HCT116 (cell line): ENCODE measurements at regions not wholly inside any gene's neighbourhood (a gene's known extent, or its start where the extent isn't known, plus 50 kb on each side); places are given as distances from the start of the nearest gene placed in this dataset.

Experiments used
- ATAC-seq: fragments of 200-7000 bp; cut with Tn5 transposase; 2 replicates; pipeline ENCODE4 v1.9.1; 2020; ENCODE audit warnings: mild to moderate bottlenecking, moderate library complexity
- BruUV-seq: library from RNA; stranded (reverse); fragments of 400-500 nt; replicated peaks from 2 replicates; lab custom pipeline; 2021; lab: Mats Ljungman, UMichigan
- CTCF ChIA-PET: fragments of 300-600 bp; sonication (Branson Sonifier 250); formaldehyde crosslinking; loops from one replicate; lab custom pipeline; 2021; ENCODE audit warnings: antibody characterized with exemption; lab: Charles Lee
- POLR2A ChIA-PET: fragments of 300-600, 350-600 bp; sonication (Branson Sonifier 250); formaldehyde crosslinking; loops from one replicate; lab custom pipeline; 2021; ENCODE audit warnings: antibody characterized with exemption; lab: Charles Lee
- RAD21 ChIA-PET, 2 experiments: fragments of 300-600 bp; sonication (Branson Sonifier 250); formaldehyde crosslinking; loops; one replicate each; lab custom pipeline; 2023; ENCODE audit warnings: low total read pairs in 2 of 2; ENCODE audit not compliant: uncharacterized antibody in 2 of 2, unreplicated experiment in 2 of 2, low non-redundant PET in 1 of 2; lab: Charles Lee
- DNase-seq: peaks from one replicate; pipeline ENCODE4 v3.0.0-alpha.2; 2010; ENCODE audit warnings: low read depth, low spot score
- H2AFZ ChIP-seq: fragments of 200-600 bp; shearing (Covaris generic), sonication (generic); 2 replicates; pipeline ENCODE4 v1.6.1; 2017; ENCODE audit warnings: low read depth, mixed run types, mixed read lengths, antibody characterized with exemption, low read length; ENCODE audit not compliant: poor library complexity, severe bottlenecking
- H3K27ac ChIP-seq: 2 replicates; pipeline ENCODE4 v1.5.1; 2012; ENCODE audit warnings: low read depth, low read length
- H3K27me3 ChIP-seq: fragments of 200-600 bp; sonication (generic); 2 replicates; pipeline ENCODE4 v1.6.1; 2016; ENCODE audit warnings: mixed run types, low read length, mixed read lengths; ENCODE audit not compliant: insufficient read depth
- H3K36me3 ChIP-seq, 2 experiments: fragments of 200-500 bp in 1 of 2; fragments of 200-600 bp in 1 of 2; sonication (Bioruptor generic) in 1 of 2; sonication (generic) in 1 of 2; 2 replicates each; pipeline versions ENCODE4 v1.5.1 to v1.6.1; 2014 to 2016; ENCODE audit warnings: low read length in 2 of 2, inconsistent platforms in 1 of 2, mixed read lengths in 1 of 2, mixed run types in 1 of 2; ENCODE audit not compliant: insufficient read depth in 2 of 2, control insufficient read depth in 1 of 2
- H3K4me1 ChIP-seq, 2 experiments: fragments of 200-600 bp in 1 of 2; sonication (generic) in 1 of 2; 2 replicates each; pipeline versions ENCODE4 v1.5.1 to v1.6.1; 2012 to 2017; ENCODE audit warnings: low read length in 2 of 2, inconsistent platforms in 1 of 2, mild to moderate bottlenecking in 1 of 2, mixed read lengths in 1 of 2, mixed run types in 1 of 2, moderate library complexity in 1 of 2; ENCODE audit not compliant: insufficient read depth in 2 of 2, control insufficient read depth in 1 of 2
- H3K4me2 ChIP-seq: fragments of 200-600 bp; sonication (generic); 2 replicates; pipeline ENCODE4 v1.6.1; 2017; ENCODE audit warnings: mixed run types, low read length, mixed read lengths
- H3K4me3 ChIP-seq, 2 experiments: fragments of 200-600 bp in 1 of 2; sonication (generic) in 1 of 2; replicated peaks in 1 of 2; 2 replicates each; pipeline ENCODE4 v1.5.1; 2011 to 2016; ENCODE audit warnings: low read length in 2 of 2, control low read depth in 1 of 2, low read depth in 1 of 2, mild to moderate bottlenecking in 1 of 2, mixed read lengths in 1 of 2, mixed run types in 1 of 2
- H3K79me2 ChIP-seq: fragments of 200-600 bp; sonication (generic); 2 replicates; pipeline ENCODE4 v1.6.1; 2017; ENCODE audit warnings: mild to moderate bottlenecking, mixed run types, low read length, moderate library complexity, mixed read lengths; ENCODE audit not compliant: insufficient read depth
- H3K9ac ChIP-seq: fragments of 200-600 bp; sonication (generic); 2 replicates; pipeline ENCODE4 v1.6.1; 2016; ENCODE audit warnings: low read length, mixed read lengths
- H3K9me2 ChIP-seq: fragments of 200-600 bp; sonication (generic), shearing (Covaris generic); 2 replicates; pipeline ENCODE4 v1.6.1; 2017; ENCODE audit warnings: mixed run types, mild to moderate bottlenecking, moderate library complexity; ENCODE audit not compliant: insufficient read depth
- H3K9me3 ChIP-seq, 2 experiments: fragments of 200-500 bp in 1 of 2; fragments of 200-600 bp in 1 of 2; sonication (Bioruptor generic) in 1 of 2; sonication (generic) in 1 of 2; 2 replicates each; pipeline ENCODE4 v1.6.1; 2014 to 2017; ENCODE audit warnings: low read length in 2 of 2, mixed read lengths in 2 of 2, inconsistent platforms in 1 of 2, low read depth in 1 of 2, mild to moderate bottlenecking in 1 of 2, mixed run types in 1 of 2, moderate library complexity in 1 of 2; ENCODE audit not compliant: control insufficient read depth in 1 of 2, insufficient read depth in 1 of 2
- H4K20me1 ChIP-seq: fragments of 200-600 bp; sonication (generic), shearing (Covaris generic); 2 replicates; pipeline ENCODE4 v1.6.1; 2017; ENCODE audit warnings: mixed run types, mild to moderate bottlenecking, moderate library complexity; ENCODE audit not compliant: insufficient read depth
- ATF3 ChIP-seq: IDR thresholded peaks from 2 replicates; pipeline ENCODE4 v1.6.1; 2012
- CBX3 ChIP-seq: IDR thresholded peaks from 2 replicates; pipeline ENCODE4 v1.6.1; 2012; ENCODE audit warnings: low read depth
- CTCF ChIP-seq, 3 experiments: fragments of 200-600 bp in 1 of 3; sonication (generic) in 1 of 3; IDR thresholded peaks in 2 of 3; conservative IDR thresholded peaks in 1 of 3; 2 replicates each; pipeline ENCODE4 v1.5.1; 2012 to 2017; ENCODE audit warnings: low read depth in 2 of 3, low read length in 2 of 3, antibody characterized with exemption in 1 of 3, borderline replicate concordance in 1 of 3, control low read depth in 1 of 3, mild to moderate bottlenecking in 1 of 3, mixed read lengths in 1 of 3, mixed run types in 1 of 3, moderate library complexity in 1 of 3; ENCODE audit not compliant: insufficient read depth in 1 of 3
- EGR1 ChIP-seq: IDR thresholded peaks from 2 replicates; pipeline ENCODE4 v1.6.1; 2012; ENCODE audit warnings: low read depth
- ELF1 ChIP-seq: IDR thresholded peaks from 2 replicates; pipeline ENCODE4 v1.6.1; 2012; ENCODE audit warnings: low read depth, borderline replicate concordance
- EZH2 ChIP-seq: fragments of 200-600 bp; sonication (generic); IDR thresholded peaks from 2 replicates; pipeline ENCODE4 v1.6.1; 2017; ENCODE audit warnings: antibody characterized with exemption, mixed run types
- EZH2phosphoT487 ChIP-seq: fragments of 200-600 bp; IDR thresholded peaks from 2 replicates; pipeline ENCODE4 v1.6.1; 2018; ENCODE audit warnings: antibody characterized with exemption, borderline replicate concordance
- MAX ChIP-seq: IDR thresholded peaks from 2 replicates; pipeline ENCODE4 v1.6.1; 2012
- POLR2A ChIP-seq: IDR thresholded peaks from 2 replicates; pipeline ENCODE4 v1.7.0; 2011; ENCODE audit warnings: borderline replicate concordance; ENCODE audit not compliant: insufficient read depth, insufficient read length; ENCODE audit errors: extremely low read depth
- RAD21 ChIP-seq: IDR thresholded peaks from 2 replicates; pipeline ENCODE4 v1.6.1; 2012; ENCODE audit warnings: low read depth, mild to moderate bottlenecking
- REST ChIP-seq: IDR thresholded peaks from 2 replicates; pipeline ENCODE4 v1.6.1; 2012; ENCODE audit warnings: low read depth
- SRF ChIP-seq: IDR thresholded peaks from 2 replicates; pipeline ENCODE4 v1.6.1; 2012; ENCODE audit warnings: low read depth
- YY1 ChIP-seq: IDR thresholded peaks from 2 replicates; pipeline ENCODE4 v1.6.1; 2011; ENCODE audit warnings: low read length, low read depth, moderate library complexity, mild to moderate bottlenecking; ENCODE audit not compliant: insufficient replicate concordance; ENCODE audit errors: extremely low read depth
- ZFX ChIP-seq: fragments of 450-650 bp; IDR thresholded peaks from 2 replicates; pipeline ENCODE4 v1.6.1; 2017
- intact Hi-C: fragments of 100-400 bp; cut with micrococcal nuclease; formaldehyde crosslinking; loops from 2 replicates; pipeline ENCODE4 v1.10.0; 2022

- no peak overlapping the region for H3K4me2 ChIP-seq
- H3K4me3 ChIP-seq: no peak overlapping the region
- RAD21 ChIA-PET: no interaction called here
- CTCF ChIA-PET: no interaction called here
- no peaks in the 10 kb centered on the region for H3K4me1 ChIP-seq
- TF ChIP-seq EZH2 (no peak), ZFX (no peak), EGR1 (no peak), CBX3 (no peak), ATF3 (no peak), REST (no peak), YY1 (no peak), POLR2A (no peak), EZH2phosphoT487 (no peak), MAX (no peak), SRF (no peak), CTCF (IDR thresholded peaks at IDR 0.05 in 2 of 3, conservative IDR thresholded peaks at IDR 0.05 in 1 of 3; ENCODE audit: borderline replicate concordance in 1 of 3, insufficient read depth in 1 of 3, low read depth in 2 of 3, low read length in 2 of 3) (no peak), ELF1 (no peak), RAD21 (no peak)
- no peaks in the 10 kb centered on the region for H3K36me3 ChIP-seq
- ATAC-seq: no peak
- no peak overlapping the region for H3K27ac ChIP-seq
- H3K79me2 ChIP-seq: no peaks in the 10 kb centered on the region
- no peak for DNase-seq
- no peaks in the 10 kb centered on the region for H3K9me2 ChIP-seq
- H3K9me3 ChIP-seq: peaks cover 9 to 17% of the 10 kb centered on the region in 2 experiments; a peak in 3 of 4 replicates
- no TSS peak for BruUV-seq
- no peaks in the 10 kb centered on the region for H4K20me1 ChIP-seq
- no peak overlapping the region for H2AFZ ChIP-seq
- POLR2A ChIA-PET: no interaction called here
- no peaks in the 10 kb centered on the region for H3K27me3 ChIP-seq
- intact Hi-C loops: no loop called here
- H3K9ac ChIP-seq: no peak overlapping the region
Observed at GRCh38 chr10:123402021-123402420, 247.8 kb downstream of the BUB3 start.
